CD4-positive, alpha-beta memory T cell (primary cell): ENCODE measurements at regions not wholly inside any gene's neighbourhood (a gene's known extent, or its start where the extent isn't known, plus 50 kb on each side); places are given as distances from the start of the nearest gene placed in this dataset.

Experiments
- CTCF ChIA-PET: fragments of 350-600 bp; sonication (Branson Sonifier 250); formaldehyde crosslinking; loops from one replicate; lab custom pipeline; 2021; ENCODE audit warnings: inconsistent platforms; ENCODE audit not compliant: partially characterized antibody; lab: Charles Lee
- POLR2A ChIA-PET: fragments of 350-600 bp; sonication (Branson Sonifier 250); formaldehyde crosslinking; loops from one replicate; lab custom pipeline; 2021; ENCODE audit not compliant: partially characterized antibody; lab: Charles Lee
- DNase-seq, 5 donors: peaks; one replicate each; pipeline versions ENCODE4 v3.0.0 to v3.0.0-alpha.2; 2020 to 2022; ENCODE audit warnings: mixed read lengths in 1 of 5
- H3K27ac ChIP-seq: one replicate; pipeline ENCODE4 v1.7.0; 2013; ENCODE audit warnings: low read depth, low read length
- H3K27me3 ChIP-seq: 2 replicates; pipeline ENCODE4 v1.7.0; 2013; ENCODE audit warnings: mild to moderate bottlenecking, low read length, moderate library complexity; ENCODE audit not compliant: insufficient read depth
- H3K36me3 ChIP-seq: 2 replicates; pipeline ENCODE4 v1.7.0; 2013; ENCODE audit warnings: mild to moderate bottlenecking, low read length, moderate library complexity; ENCODE audit not compliant: insufficient read depth
- H3K4me1 ChIP-seq: 2 replicates; pipeline ENCODE4 v1.7.0; 2013; ENCODE audit warnings: mild to moderate bottlenecking, low read length, moderate library complexity; ENCODE audit not compliant: insufficient read depth
- H3K4me3 ChIP-seq, 2 donors: one replicate each; pipeline ENCODE4 v1.7.0; 2013; ENCODE audit warnings: low read length in 2 of 2, mild to moderate bottlenecking in 1 of 2
- H3K9me3 ChIP-seq, 2 donors: one replicate each; pipeline ENCODE4 v1.7.0; 2013; ENCODE audit warnings: low read length in 2 of 2, control low read depth in 1 of 2; ENCODE audit not compliant: control insufficient read depth in 1 of 2
- H3K27ac Mint-ChIP-seq, 7 donors: one replicate each; pipeline ENCODE4 v1.8.0; 2020 to 2021; ENCODE audit warnings: mixed read lengths in 7 of 7, mild to moderate bottlenecking in 6 of 7, inconsistent platforms in 3 of 7, moderate library complexity in 3 of 7
- H3K27me3 Mint-ChIP-seq, 2 donors: one replicate each; pipeline ENCODE4 v1.8.0; 2020 to 2021; ENCODE audit warnings: mixed read lengths in 2 of 2
- H3K36me3 Mint-ChIP-seq, 2 donors: one replicate each; pipeline ENCODE4 v1.8.0; 2020 to 2021; ENCODE audit warnings: mixed read lengths in 2 of 2, inconsistent platforms in 1 of 2, mild to moderate bottlenecking in 1 of 2
- H3K4me1 Mint-ChIP-seq, 4 donors: one replicate each; pipeline ENCODE4 v1.8.0; 2020 to 2021; ENCODE audit warnings: mixed read lengths in 4 of 4, mild to moderate bottlenecking in 1 of 4
- H3K4me3 Mint-ChIP-seq, 8 donors: one replicate each; pipeline ENCODE4 v1.8.0; 2020 to 2021; ENCODE audit warnings: mixed read lengths in 8 of 8, mild to moderate bottlenecking in 7 of 8, moderate library complexity in 6 of 8, inconsistent platforms in 3 of 8
- H3K9me3 Mint-ChIP-seq, 8 donors: one replicate each; pipeline ENCODE4 v1.8.0; 2020 to 2021; ENCODE audit warnings: mixed read lengths in 8 of 8, mild to moderate bottlenecking in 5 of 8, inconsistent platforms in 3 of 8, moderate library complexity in 1 of 8
- intact Hi-C: fragments of 100-400 bp; cut with micrococcal nuclease; formaldehyde crosslinking; loops from one replicate; pipeline ENCODE4 v1.15.1; 2023

GRCh38 chr6:102405860-102406259, 1012.4 kb downstream of the GRIK2 start:
- Histone ChIP-seq H3K4me3 (no peak overlapping the region), H3K27ac (no peak overlapping the region), H3K9me3 (no peaks in the 10 kb centered on the region), H3K4me1 (no peaks in the 10 kb centered on the region), H3K36me3 (no peaks in the 10 kb centered on the region), H3K27me3 (no peaks in the 10 kb centered on the region)
- H3K4me1 Mint-ChIP-seq: no peaks in the 10 kb centered on the region
- ChIA-PET POLR2A (no interaction called here), CTCF (no interaction called here)
- H3K27ac Mint-ChIP-seq: no peak overlapping the region
- no peak overlapping the region for H3K4me3 Mint-ChIP-seq
- DNase-seq: no peak
- peaks cover 0 to 7% (median 4%) of the 10 kb centered on the region in 8 donors for H3K9me3 Mint-ChIP-seq
- intact Hi-C loops: no loop called here
- H3K27me3 Mint-ChIP-seq: no peaks in the 10 kb centered on the region
- H3K36me3 Mint-ChIP-seq: no peaks in the 10 kb centered on the region

- Mint-ChIP-seq H3K4me1 (no peaks in the 10 kb centered on the region), H3K9me3 (peaks cover 0 to 11% (median 3%) of the 10 kb centered on the region in 8 donors), H3K4me3 (no peak overlapping the region), H3K36me3 (no peaks in the 10 kb centered on the region), H3K27me3 (no peaks in the 10 kb centered on the region), H3K27ac (no peak overlapping the region)
- ChIA-PET POLR2A (no interaction called here), CTCF (no interaction called here)
- Histone ChIP-seq H3K36me3 (no peaks in the 10 kb centered on the region), H3K9me3 (no peaks in the 10 kb centered on the region), H3K4me1 (no peaks in the 10 kb centered on the region), H3K27ac (no peak overlapping the region), H3K27me3 (no peaks in the 10 kb centered on the region), H3K4me3 (no peak overlapping the region)
- DNase-seq: no peak
- intact Hi-C loops: no loop called here
Measured at GRCh38 chr6:102402635-102403329, 1009.3 kb downstream of the GRIK2 start.

GRCh38 chr6:102398788-102399390, 1005.4 kb downstream of the GRIK2 start:
- H3K27ac Mint-ChIP-seq: no peak overlapping the region
- CTCF ChIA-PET: no interaction called here
- H3K4me3 Mint-ChIP-seq: no peak overlapping the region
- Histone ChIP-seq H3K4me3 (no peak overlapping the region), H3K27ac (no peak overlapping the region), H3K27me3 (no peaks in the 10 kb centered on the region), H3K36me3 (no peaks in the 10 kb centered on the region), H3K9me3 (no peaks in the 10 kb centered on the region), H3K4me1 (no peaks in the 10 kb centered on the region)
- no peak for DNase-seq
- H3K9me3 Mint-ChIP-seq: peaks cover 2 to 9% (median 4%) of the 10 kb centered on the region in 8 donors
- H3K27me3 Mint-ChIP-seq: no peaks in the 10 kb centered on the region
- H3K36me3 Mint-ChIP-seq: no peaks in the 10 kb centered on the region
- intact Hi-C loops: no loop called here
- H3K4me1 Mint-ChIP-seq: no peaks in the 10 kb centered on the region
- POLR2A ChIA-PET: no interaction called here

- intact Hi-C loops: no loop called here
- H3K4me3 Mint-ChIP-seq: no peak overlapping the region
- Histone ChIP-seq H3K9me3 (no peaks in the 10 kb centered on the region), H3K27me3 (no peaks in the 10 kb centered on the region), H3K4me3 (no peak overlapping the region), H3K36me3 (no peaks in the 10 kb centered on the region), H3K27ac (no peak overlapping the region), H3K4me1 (no peaks in the 10 kb centered on the region)
- CTCF ChIA-PET: no interaction called here
- no peaks in the 10 kb centered on the region for H3K4me1 Mint-ChIP-seq
- no peak overlapping the region for H3K27ac Mint-ChIP-seq
- no peak for DNase-seq
- H3K36me3 Mint-ChIP-seq: no peaks in the 10 kb centered on the region
- POLR2A ChIA-PET: no interaction called here
- no peaks in the 10 kb centered on the region for H3K27me3 Mint-ChIP-seq
- H3K9me3 Mint-ChIP-seq: peaks cover 1 to 24% (median 8%) of the 10 kb centered on the region in 8 donors
Measured at GRCh38 chr6:102390541-102390940, 997.0 kb downstream of the GRIK2 start.

- Mint-ChIP-seq H3K4me1 (no peaks in the 10 kb centered on the region), H3K9me3 (peaks cover 1 to 24% (median 7%) of the 10 kb centered on the region in 8 donors), H3K27ac (no peak overlapping the region), H3K27me3 (no peaks in the 10 kb centered on the region), H3K36me3 (no peaks in the 10 kb centered on the region), H3K4me3 (no peak overlapping the region)
- intact Hi-C loops: no loop called here
- Histone ChIP-seq H3K27me3 (no peaks in the 10 kb centered on the region), H3K4me3 (no peak overlapping the region), H3K36me3 (no peaks in the 10 kb centered on the region), H3K9me3 (no peaks in the 10 kb centered on the region), H3K27ac (no peak overlapping the region), H3K4me1 (no peaks in the 10 kb centered on the region)
- DNase-seq: no peak
- ChIA-PET CTCF (interaction anchor here (0.6 kb wide), 1 partner anchor 640 kb away, joined by 3 read pairs; no protein-coding TSS in a partner anchor), POLR2A (no interaction called here)
Measured at GRCh38 chr6:102389994-102390393, 996.5 kb downstream of the GRIK2 start.

- intact Hi-C loops: no loop called here
Measured at GRCh38 chr6:102387326-102388033, 994.0 kb downstream of the GRIK2 start.

GRCh38 chr6:102381203-102381602, 987.7 kb downstream of the GRIK2 start:
- no peaks in the 10 kb centered on the region for H3K4me1 ChIP-seq
- H3K4me1 Mint-ChIP-seq: no peaks in the 10 kb centered on the region
- H3K4me3 Mint-ChIP-seq: no peak overlapping the region
- intact Hi-C loops: no loop called here
- no peak for DNase-seq
- no peaks in the 10 kb centered on the region for H3K36me3 ChIP-seq
- H3K27ac ChIP-seq: no peak overlapping the region
- no peak overlapping the region for H3K27ac Mint-ChIP-seq
- peaks cover 0 to 5% (median 0%) of the 10 kb centered on the region in 8 donors for H3K9me3 Mint-ChIP-seq
- POLR2A ChIA-PET: no interaction called here
- H3K27me3 Mint-ChIP-seq: no peaks in the 10 kb centered on the region
- CTCF ChIA-PET: no interaction called here
- H3K36me3 Mint-ChIP-seq: no peaks in the 10 kb centered on the region
- no peaks in the 10 kb centered on the region for H3K9me3 ChIP-seq
- no peaks in the 10 kb centered on the region for H3K27me3 ChIP-seq
- no peak overlapping the region for H3K4me3 ChIP-seq

More at GRCh38 chr6:102387326-102388033, 994.0 kb downstream of the GRIK2 start:
- no peaks in the 10 kb centered on the region for H3K4me1 Mint-ChIP-seq
- peaks cover 0 to 7% (median 1%) of the 10 kb centered on the region in 8 donors for H3K9me3 Mint-ChIP-seq
- H3K9me3 ChIP-seq: no peaks in the 10 kb centered on the region
- no peaks in the 10 kb centered on the region for H3K27me3 ChIP-seq
- no peaks in the 10 kb centered on the region for H3K36me3 ChIP-seq
- CTCF ChIA-PET: no interaction called here
- H3K36me3 Mint-ChIP-seq: no peaks in the 10 kb centered on the region
- no peak for DNase-seq
- POLR2A ChIA-PET: no interaction called here
- H3K27ac Mint-ChIP-seq: no peak overlapping the region
- no peak overlapping the region for H3K27ac ChIP-seq
- no peaks in the 10 kb centered on the region for H3K4me1 ChIP-seq
- H3K27me3 Mint-ChIP-seq: no peaks in the 10 kb centered on the region
- H3K4me3 ChIP-seq: no peak overlapping the region
- no peak overlapping the region for H3K4me3 Mint-ChIP-seq
